ENCODE measurements at regions not wholly inside any gene's neighbourhood (a gene's known extent, or its start where the extent isn't known, plus 50 kb on each side); places are given as distances from the start of the nearest gene placed in this dataset.

DNA sequence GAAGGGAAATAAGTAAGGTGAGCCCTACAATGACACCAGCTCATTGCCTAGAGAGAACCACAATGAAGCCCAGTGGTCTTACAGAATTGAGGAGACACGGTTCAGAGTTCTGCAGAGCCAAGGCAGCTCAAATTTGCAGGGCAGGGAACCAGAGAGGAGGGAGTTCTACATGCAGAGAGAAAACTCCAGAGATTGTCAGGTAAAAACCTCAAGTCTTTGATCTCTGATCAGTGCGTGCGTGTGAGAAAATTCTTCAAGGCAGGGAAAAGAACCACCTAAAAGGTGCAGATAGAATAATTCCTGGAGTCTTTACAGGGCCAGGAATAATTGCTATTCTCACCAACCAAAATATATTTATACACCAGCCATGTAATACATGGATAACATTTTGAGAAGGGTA lies 88.0 kb upstream of the SNRK start:
- Histone ChIP-seq H4K20me1 (replicated peaks; ENCODE audit: control insufficient read depth, extremely low read depth, insufficient read depth, low read length) (no peaks in the 10 kb centered on the region), H3K9ac (replicated peaks; ENCODE audit: extremely low read depth, insufficient read depth, low read length) (no peak overlapping the region), H3K4me1 (ENCODE audit: control insufficient read depth, extremely low read depth, insufficient read depth, low read length) (peaks cover 30% of the 10 kb centered on the region), H3K27ac (ENCODE audit: insufficient read depth, low read depth, low read length) (peak overlapping the region; percentile 77), H3K4me2 (ENCODE audit: insufficient read depth, low read length) (no peak overlapping the region), H3K27me3 (ENCODE audit: control insufficient read depth in 2 of 2, insufficient read depth in 2 of 2, low read length in 2 of 2) (no peaks in the 10 kb centered on the region), H3K79me2 (ENCODE audit: control insufficient read depth, insufficient read depth, low read length) (no peaks in the 10 kb centered on the region), H3K9me1 (replicated peaks; ENCODE audit: control insufficient read depth, extremely low read depth, insufficient read depth, low read length) (no peaks in the 10 kb centered on the region), H3K4me3 (replicated peaks in 1 of 3; ENCODE audit: insufficient read depth in 1 of 3, low read depth in 1 of 3, low read length in 3 of 3) (no peak overlapping the region), H3K36me3 (ENCODE audit: control insufficient read depth in 2 of 2, extremely low read depth in 1 of 2, insufficient read depth in 2 of 2, low read length in 2 of 2) (no peaks in the 10 kb centered on the region), H2AFZ (ENCODE audit: low read depth, low read length) (no peak overlapping the region), H3K9me3 (replicated peaks; ENCODE audit: control insufficient read depth, insufficient read depth, low read length) (no peaks in the 10 kb centered on the region)
- no peak for TF ChIP-seq POLR2A (IDR thresholded peaks at IDR 0.05; ENCODE audit: low read depth, low read length)
- TF ChIP-seq MAX (IDR thresholded peaks at IDR 0.05; ENCODE audit: insufficient read depth, insufficient read length): no peak
- TF ChIP-seq, protein P1, sequence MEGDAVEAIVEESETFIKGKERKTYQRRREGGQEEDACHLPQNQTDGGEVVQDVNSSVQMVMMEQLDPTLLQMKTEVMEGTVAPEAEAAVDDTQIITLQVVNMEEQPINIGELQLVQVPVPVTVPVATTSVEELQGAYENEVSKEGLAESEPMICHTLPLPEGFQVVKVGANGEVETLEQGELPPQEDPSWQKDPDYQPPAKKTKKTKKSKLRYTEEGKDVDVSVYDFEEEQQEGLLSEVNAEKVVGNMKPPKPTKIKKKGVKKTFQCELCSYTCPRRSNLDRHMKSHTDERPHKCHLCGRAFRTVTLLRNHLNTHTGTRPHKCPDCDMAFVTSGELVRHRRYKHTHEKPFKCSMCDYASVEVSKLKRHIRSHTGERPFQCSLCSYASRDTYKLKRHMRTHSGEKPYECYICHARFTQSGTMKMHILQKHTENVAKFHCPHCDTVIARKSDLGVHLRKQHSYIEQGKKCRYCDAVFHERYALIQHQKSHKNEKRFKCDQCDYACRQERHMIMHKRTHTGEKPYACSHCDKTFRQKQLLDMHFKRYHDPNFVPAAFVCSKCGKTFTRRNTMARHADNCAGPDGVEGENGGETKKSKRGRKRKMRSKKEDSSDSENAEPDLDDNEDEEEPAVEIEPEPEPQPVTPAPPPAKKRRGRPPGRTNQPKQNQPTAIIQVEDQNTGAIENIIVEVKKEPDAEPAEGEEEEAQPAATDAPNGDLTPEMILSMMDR (IDR thresholded peaks at IDR 0.05; ENCODE audit: extremely low read depth in 1 of 2, insufficient read depth in 1 of 2, low read depth in 1 of 2, low read length in 2 of 2): no peak
- no peak for TF ChIP-seq POLR2AphosphoS5 (IDR thresholded peaks at IDR 0.05; ENCODE audit: insufficient read depth, low read depth, low read length)
- TF ChIP-seq GATA2 (IDR thresholded peaks at IDR 0.05; ENCODE audit: insufficient read depth, insufficient read length, low read depth, low read length): no peak
- TF ChIP-seq JUN (IDR thresholded peaks at IDR 0.05; ENCODE audit: borderline replicate concordance, insufficient read depth, insufficient read length, low read depth): no peak
- TF ChIP-seq EZH2 (IDR thresholded peaks at IDR 0.05; ENCODE audit: borderline replicate concordance, low read depth, low read length, severe bottlenecking): no peak
- TF ChIP-seq MYC (IDR thresholded peaks at IDR 0.05; ENCODE audit: low read depth, low read length): no peak
- no peak for TF ChIP-seq FOS (IDR thresholded peaks at IDR 0.05; ENCODE audit: borderline replicate concordance, insufficient read depth, low read length)
- dilution Hi-C loops (cut with MboI; ENCODE audit: extremely low pct_ligation_motif_present, low sequenced_read_pairs) (loop anchor here (25.0 kb wide), 1 partner anchor 189 kb away; no protein-coding TSS in a partner anchor), intact Hi-C loops (cut with micrococcal nuclease) (loop anchor here (2.0 kb wide), 2 partner anchors 18 to 24 kb away; no protein-coding TSS in a partner anchor)
- no peak for DNase-seq (ENCODE audit: low read depth, low spot score)
- BruUV-seq (replicated peaks): no TSS peak
- CTCF ChIA-PET: interaction anchor here (0.9 kb wide), 1 partner anchor 17 kb away, joined by 3 read pairs; no protein-coding TSS in a partner anchor
- FAIRE-seq: no peak
- POLR2A ChIA-PET: no interaction called here
